OCI-LY3 (cell line): ENCODE measurements at regions not wholly inside any gene's neighbourhood (a gene's known extent, or its start where the extent isn't known, plus 50 kb on each side); places are given as distances from the start of the nearest gene placed in this dataset.

Experiments used
- H2AFZ ChIP-seq: fragments of 200-600, 300-600 bp; shearing (Covaris generic); 2 replicates; pipeline ENCODE4 v1.6.0; 2014; ENCODE audit warnings: antibody characterized with exemption, low read depth, low read length
- H3K27ac ChIP-seq: fragments of 200-600, 300-600 bp; sonication (generic); 2 replicates; pipeline ENCODE4 v1.5.1; 2014; ENCODE audit warnings: mild to moderate bottlenecking, low read length, moderate library complexity, mixed read lengths
- H3K27me3 ChIP-seq: fragments of 200-600, 300-600 bp; sonication (generic); 2 replicates; pipeline ENCODE4 v1.6.1; 2014; ENCODE audit warnings: low read depth, low read length, mixed read lengths
- H3K36me3 ChIP-seq: fragments of 200-600, 300-600 bp; sonication (generic); replicated peaks from 2 replicates; pipeline ENCODE3; 2014; ENCODE audit warnings: low read depth, low read length, mixed read lengths
- H3K4me1 ChIP-seq: fragments of 300-600, 200-600 bp; sonication (generic); 2 replicates; pipeline ENCODE4 v1.6.1; 2014; ENCODE audit warnings: low read length, mixed read lengths
- H3K4me2 ChIP-seq: fragments of 200-600, 300-600 bp; sonication (generic); 2 replicates; pipeline ENCODE4 v1.6.1; 2014; ENCODE audit warnings: low read length, mixed read lengths
- H3K4me3 ChIP-seq: fragments of 300-600, 200-600 bp; sonication (generic); 2 replicates; pipeline ENCODE4 v1.5.1; 2014; ENCODE audit warnings: antibody characterized with exemption, mild to moderate bottlenecking, low read length, moderate library complexity
- H3K79me2 ChIP-seq: fragments of 300-600, 200-600 bp; shearing (Covaris generic); 2 replicates; pipeline ENCODE4 v1.6.1; 2014; ENCODE audit warnings: mild to moderate bottlenecking, low read length, mixed read lengths
- H3K9ac ChIP-seq: fragments of 300-600, 200-600 bp; shearing (Covaris generic); 2 replicates; pipeline ENCODE4 v1.6.0; 2014; ENCODE audit warnings: mild to moderate bottlenecking, low read length, moderate library complexity
- H3K9me3 ChIP-seq: fragments of 200-600, 300-600 bp; shearing (Covaris generic); 2 replicates; pipeline ENCODE4 v1.6.1; 2014; ENCODE audit warnings: low read length, mixed read lengths; ENCODE audit not compliant: insufficient read depth
- H4K20me1 ChIP-seq: fragments of 200-600, 300-600 bp; sonication (generic); 2 replicates; pipeline ENCODE4 v1.6.1; 2016; ENCODE audit warnings: low read length, mixed read lengths; ENCODE audit not compliant: insufficient read depth
- EZH2phosphoT487 ChIP-seq: fragments of 200-600 bp; shearing (Covaris generic); IDR thresholded peaks from 2 replicates; pipeline ENCODE4 v1.6.1; 2018; ENCODE audit warnings: antibody characterized with exemption, mixed run types, low read depth
- TF ChIP-seq, protein P1 (sequence below): fragments of 200-600, 300-600 bp; sonication (generic); IDR thresholded peaks from 2 replicates; pipeline ENCODE4 v1.5.1; 2014; ENCODE audit warnings: antibody characterized with exemption, low read length, low read depth

DNA sequence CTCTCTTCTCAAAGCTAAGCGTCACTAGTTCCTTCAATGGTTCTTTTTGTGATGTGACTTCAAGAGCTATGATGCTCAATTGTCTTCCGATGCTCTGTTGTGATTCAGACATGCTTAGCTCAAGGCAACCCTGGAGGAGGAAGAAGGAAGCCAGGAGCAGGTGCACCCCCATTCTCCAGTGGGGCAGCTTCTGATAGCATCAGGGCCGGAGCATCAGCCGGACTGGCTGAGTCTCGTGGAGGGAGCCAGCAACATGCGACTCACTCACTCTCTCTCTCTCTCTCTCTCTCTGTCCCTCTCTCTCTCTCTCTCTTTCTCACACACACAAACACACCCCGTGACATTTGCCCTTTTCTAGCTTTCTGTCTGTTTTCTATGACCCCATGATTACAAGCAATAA lies 140.2 kb downstream of the HSD17B3 start:
- Histone ChIP-seq H3K9ac (no peak overlapping the region), H4K20me1 (no peaks in the 10 kb centered on the region), H3K4me2 (no peak overlapping the region), H3K27ac (no peak overlapping the region), H2AFZ (no peak overlapping the region), H3K79me2 (no peaks in the 10 kb centered on the region), H3K27me3 (no peaks in the 10 kb centered on the region), H3K4me3 (no peak overlapping the region), H3K36me3 (no peaks in the 10 kb centered on the region), H3K4me1 (no peaks in the 10 kb centered on the region), H3K9me3 (no peaks in the 10 kb centered on the region)
- no peak for TF ChIP-seq EZH2phosphoT487
- TF ChIP-seq, protein P1, sequence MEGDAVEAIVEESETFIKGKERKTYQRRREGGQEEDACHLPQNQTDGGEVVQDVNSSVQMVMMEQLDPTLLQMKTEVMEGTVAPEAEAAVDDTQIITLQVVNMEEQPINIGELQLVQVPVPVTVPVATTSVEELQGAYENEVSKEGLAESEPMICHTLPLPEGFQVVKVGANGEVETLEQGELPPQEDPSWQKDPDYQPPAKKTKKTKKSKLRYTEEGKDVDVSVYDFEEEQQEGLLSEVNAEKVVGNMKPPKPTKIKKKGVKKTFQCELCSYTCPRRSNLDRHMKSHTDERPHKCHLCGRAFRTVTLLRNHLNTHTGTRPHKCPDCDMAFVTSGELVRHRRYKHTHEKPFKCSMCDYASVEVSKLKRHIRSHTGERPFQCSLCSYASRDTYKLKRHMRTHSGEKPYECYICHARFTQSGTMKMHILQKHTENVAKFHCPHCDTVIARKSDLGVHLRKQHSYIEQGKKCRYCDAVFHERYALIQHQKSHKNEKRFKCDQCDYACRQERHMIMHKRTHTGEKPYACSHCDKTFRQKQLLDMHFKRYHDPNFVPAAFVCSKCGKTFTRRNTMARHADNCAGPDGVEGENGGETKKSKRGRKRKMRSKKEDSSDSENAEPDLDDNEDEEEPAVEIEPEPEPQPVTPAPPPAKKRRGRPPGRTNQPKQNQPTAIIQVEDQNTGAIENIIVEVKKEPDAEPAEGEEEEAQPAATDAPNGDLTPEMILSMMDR = no peak

DNA sequence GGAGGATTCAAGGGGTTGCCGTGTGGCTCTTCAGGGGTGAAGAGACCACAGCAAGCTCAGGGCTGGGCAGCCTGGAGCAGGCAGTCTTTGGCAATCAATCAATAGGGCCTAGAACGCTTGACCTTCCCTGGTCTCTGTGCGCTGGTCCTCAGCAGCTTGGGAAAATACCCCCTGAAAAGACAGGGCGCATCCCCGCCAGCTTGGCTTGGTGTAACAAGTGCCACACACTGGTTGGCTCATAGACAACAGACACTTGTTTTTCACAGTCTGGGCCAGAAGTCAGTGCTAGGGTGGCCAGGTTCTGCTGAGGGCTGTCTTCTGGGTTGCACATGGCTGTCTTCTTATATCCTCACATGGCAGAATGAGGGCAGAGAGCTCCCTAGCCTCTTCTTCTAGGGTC lies 141.1 kb downstream of the HSD17B3 start:
- no peak for TF ChIP-seq EZH2phosphoT487
- TF ChIP-seq, protein P1 = no peak

DNA sequence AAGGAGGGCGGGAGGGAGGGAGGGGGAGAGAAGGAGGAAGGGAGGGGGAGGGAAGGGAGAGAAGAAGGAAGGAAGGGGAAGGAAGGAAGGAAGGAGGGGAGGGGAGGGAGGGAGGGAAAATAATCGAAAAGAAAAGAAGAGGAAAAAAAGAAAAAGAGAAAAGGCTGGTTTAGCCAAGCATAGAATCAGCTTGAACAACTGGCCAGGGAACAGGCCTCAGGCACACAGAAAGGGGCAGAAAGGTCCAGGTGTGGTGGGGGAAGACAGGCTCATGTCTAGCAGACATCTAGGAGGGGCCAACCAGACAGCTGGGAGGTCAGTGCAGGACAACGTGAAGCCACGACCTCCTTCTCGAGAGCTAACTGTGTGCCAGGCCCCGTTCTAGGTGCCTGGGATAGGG lies 141.8 kb downstream of the HSD17B3 start:
- H2AFZ ChIP-seq = no peak overlapping the region
- no peak overlapping the region for H3K9ac ChIP-seq
- no peak for TF ChIP-seq EZH2phosphoT487
- TF ChIP-seq, protein P1 = no peak
- H3K27ac ChIP-seq = no peak overlapping the region
- no peaks in the 10 kb centered on the region for H3K79me2 ChIP-seq
- H3K27me3 ChIP-seq = no peaks in the 10 kb centered on the region
- H4K20me1 ChIP-seq = no peaks in the 10 kb centered on the region
- H3K9me3 ChIP-seq = no peaks in the 10 kb centered on the region
- H3K4me1 ChIP-seq = no peaks in the 10 kb centered on the region
- no peak overlapping the region for H3K4me3 ChIP-seq
- H3K36me3 ChIP-seq = no peaks in the 10 kb centered on the region
- H3K4me2 ChIP-seq = no peak overlapping the region

More for the DNA sequence above, 141.1 kb downstream of the HSD17B3 start:
- Histone ChIP-seq H3K27me3 (no peaks in the 10 kb centered on the region), H3K4me2 (no peak overlapping the region), H3K27ac (no peak overlapping the region), H2AFZ (no peak overlapping the region), H3K9ac (no peak overlapping the region), H4K20me1 (no peaks in the 10 kb centered on the region), H3K79me2 (no peaks in the 10 kb centered on the region), H3K9me3 (no peaks in the 10 kb centered on the region), H3K4me1 (no peaks in the 10 kb centered on the region), H3K36me3 (no peaks in the 10 kb centered on the region), H3K4me3 (no peak overlapping the region)

DNA sequence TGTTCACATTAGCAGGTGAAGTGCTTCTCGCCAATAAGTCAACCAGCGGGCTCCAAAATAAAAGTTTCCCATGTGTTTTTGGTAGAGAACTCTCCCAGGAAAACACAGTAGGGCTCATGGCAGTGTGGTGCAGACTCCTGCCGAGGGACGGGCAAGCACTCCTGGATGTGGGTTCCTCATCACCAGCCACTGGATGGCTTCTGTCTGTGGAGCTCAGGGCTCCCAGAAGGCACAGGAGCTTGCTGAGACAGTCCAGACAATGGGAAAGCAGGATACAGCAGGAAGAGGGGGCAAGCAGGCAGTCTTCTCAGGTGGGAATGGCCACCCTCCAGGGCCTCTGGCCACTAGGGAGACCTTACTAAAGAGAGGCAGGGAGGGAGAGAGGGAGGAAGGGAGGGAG lies 142.4 kb downstream of the HSD17B3 start:
- H2AFZ ChIP-seq = no peak overlapping the region
- no peaks in the 10 kb centered on the region for H3K36me3 ChIP-seq
- H3K27me3 ChIP-seq = no peaks in the 10 kb centered on the region
- H3K79me2 ChIP-seq = no peaks in the 10 kb centered on the region
- no peaks in the 10 kb centered on the region for H3K4me1 ChIP-seq
- no peaks in the 10 kb centered on the region for H3K9me3 ChIP-seq
- no peak overlapping the region for H3K4me2 ChIP-seq
- no peak for TF ChIP-seq EZH2phosphoT487
- no peaks in the 10 kb centered on the region for H4K20me1 ChIP-seq
- H3K4me3 ChIP-seq = no peak overlapping the region
- H3K27ac ChIP-seq = no peak overlapping the region
- no peak overlapping the region for H3K9ac ChIP-seq
